CD4-positive, alpha-beta memory T cell (primary cell): ENCODE measurements at regions not wholly inside any gene's neighbourhood (a gene's known extent, or its start where the extent isn't known, plus 50 kb on each side); places are given as distances from the start of the nearest gene placed in this dataset.

Experiments used
- CTCF ChIA-PET: fragments of 350-600 bp; sonication (Branson Sonifier 250); formaldehyde crosslinking; loops from one replicate; lab custom pipeline; 2021; ENCODE audit warnings: inconsistent platforms; ENCODE audit not compliant: partially characterized antibody; lab: Charles Lee
- POLR2A ChIA-PET: fragments of 350-600 bp; sonication (Branson Sonifier 250); formaldehyde crosslinking; loops from one replicate; lab custom pipeline; 2021; ENCODE audit not compliant: partially characterized antibody; lab: Charles Lee
- DNase-seq, 5 donors: peaks; one replicate each; pipeline versions ENCODE4 v3.0.0 to v3.0.0-alpha.2; 2020 to 2022; ENCODE audit warnings: mixed read lengths in 1 of 5
- H3K27ac ChIP-seq: one replicate; pipeline ENCODE4 v1.7.0; 2013; ENCODE audit warnings: low read depth, low read length
- H3K27me3 ChIP-seq: 2 replicates; pipeline ENCODE4 v1.7.0; 2013; ENCODE audit warnings: mild to moderate bottlenecking, low read length, moderate library complexity; ENCODE audit not compliant: insufficient read depth
- H3K36me3 ChIP-seq: 2 replicates; pipeline ENCODE4 v1.7.0; 2013; ENCODE audit warnings: mild to moderate bottlenecking, low read length, moderate library complexity; ENCODE audit not compliant: insufficient read depth
- H3K4me1 ChIP-seq: 2 replicates; pipeline ENCODE4 v1.7.0; 2013; ENCODE audit warnings: mild to moderate bottlenecking, low read length, moderate library complexity; ENCODE audit not compliant: insufficient read depth
- H3K4me3 ChIP-seq, 2 donors: one replicate each; pipeline ENCODE4 v1.7.0; 2013; ENCODE audit warnings: low read length in 2 of 2, mild to moderate bottlenecking in 1 of 2
- H3K9me3 ChIP-seq, 2 donors: one replicate each; pipeline ENCODE4 v1.7.0; 2013; ENCODE audit warnings: low read length in 2 of 2, control low read depth in 1 of 2; ENCODE audit not compliant: control insufficient read depth in 1 of 2
- H3K27ac Mint-ChIP-seq, 7 donors: one replicate each; pipeline ENCODE4 v1.8.0; 2020 to 2021; ENCODE audit warnings: mixed read lengths in 7 of 7, mild to moderate bottlenecking in 6 of 7, inconsistent platforms in 3 of 7, moderate library complexity in 3 of 7
- H3K27me3 Mint-ChIP-seq, 2 donors: one replicate each; pipeline ENCODE4 v1.8.0; 2020 to 2021; ENCODE audit warnings: mixed read lengths in 2 of 2
- H3K36me3 Mint-ChIP-seq, 2 donors: one replicate each; pipeline ENCODE4 v1.8.0; 2020 to 2021; ENCODE audit warnings: mixed read lengths in 2 of 2, inconsistent platforms in 1 of 2, mild to moderate bottlenecking in 1 of 2
- H3K4me1 Mint-ChIP-seq, 4 donors: one replicate each; pipeline ENCODE4 v1.8.0; 2020 to 2021; ENCODE audit warnings: mixed read lengths in 4 of 4, mild to moderate bottlenecking in 1 of 4
- H3K4me3 Mint-ChIP-seq, 8 donors: one replicate each; pipeline ENCODE4 v1.8.0; 2020 to 2021; ENCODE audit warnings: mixed read lengths in 8 of 8, mild to moderate bottlenecking in 7 of 8, moderate library complexity in 6 of 8, inconsistent platforms in 3 of 8
- H3K9me3 Mint-ChIP-seq, 8 donors: one replicate each; pipeline ENCODE4 v1.8.0; 2020 to 2021; ENCODE audit warnings: mixed read lengths in 8 of 8, mild to moderate bottlenecking in 5 of 8, inconsistent platforms in 3 of 8, moderate library complexity in 1 of 8
- intact Hi-C: fragments of 100-400 bp; cut with micrococcal nuclease; formaldehyde crosslinking; loops from one replicate; pipeline ENCODE4 v1.15.1; 2023

DNA sequence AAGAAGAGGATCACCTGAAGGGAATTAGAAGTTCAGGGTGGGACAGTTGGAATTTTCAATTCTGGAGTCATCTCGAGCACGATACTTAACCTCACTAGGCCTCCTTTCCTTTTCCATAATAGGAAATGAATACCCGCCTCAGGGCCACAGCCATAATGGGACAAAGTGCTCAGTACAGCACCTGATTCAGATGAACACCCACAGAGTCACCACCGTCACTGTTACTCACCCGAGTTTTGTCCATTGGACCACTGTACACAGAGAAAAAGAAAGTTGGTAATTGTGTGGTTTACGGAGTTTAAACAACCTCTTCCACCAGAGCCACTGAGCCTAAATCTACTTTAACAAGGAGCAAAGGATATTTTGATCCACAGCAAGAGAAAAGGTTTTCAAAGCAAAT, 122.0 kb upstream of the NDUFV2 start:
- DNase-seq = no peak
- POLR2A ChIA-PET = no interaction called here
- Mint-ChIP-seq H3K4me1 (no peaks in the 10 kb centered on the region), H3K9me3 (no peaks in the 10 kb centered on the region), H3K4me3 (no peak overlapping the region), H3K36me3 (no peaks in the 10 kb centered on the region), H3K27ac (no peak overlapping the region), H3K27me3 (peaks cover 0 to under 1% of the 10 kb centered on the region in 2 donors)
- no peak overlapping the region for H3K4me3 ChIP-seq
- no peaks in the 10 kb centered on the region for H3K27me3 ChIP-seq
- CTCF ChIA-PET = interaction anchor here (2.0 kb wide), 1 partner anchor 285 kb away, joined by 5 read pairs; no protein-coding TSS in a partner anchor
- H3K9me3 ChIP-seq = no peaks in the 10 kb centered on the region
- no peaks in the 10 kb centered on the region for H3K36me3 ChIP-seq
- H3K27ac ChIP-seq = no peak overlapping the region
- intact Hi-C loops = no loop called here
- H3K4me1 ChIP-seq = no peaks in the 10 kb centered on the region

DNA sequence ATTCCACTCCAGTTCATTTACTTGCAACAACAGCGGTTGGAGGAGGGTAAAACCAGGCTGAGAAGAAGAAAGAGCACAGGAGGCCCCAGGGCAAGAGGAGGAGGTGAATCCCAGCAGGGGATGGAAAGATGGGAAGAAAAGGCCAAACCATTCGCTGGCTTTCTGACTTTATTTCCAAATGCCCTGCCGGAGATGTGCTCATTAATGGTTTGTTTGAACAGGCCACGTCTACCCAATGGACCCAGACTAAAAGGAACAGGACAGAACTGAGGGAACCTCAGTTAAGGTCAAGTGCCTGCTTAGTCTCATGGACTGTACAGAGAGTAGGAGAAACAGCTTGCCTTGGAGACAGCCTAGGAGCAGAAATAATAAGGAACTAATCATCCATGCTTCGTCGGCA, 121.6 kb upstream of the NDUFV2 start:
- CTCF ChIA-PET = no interaction called here

DNA sequence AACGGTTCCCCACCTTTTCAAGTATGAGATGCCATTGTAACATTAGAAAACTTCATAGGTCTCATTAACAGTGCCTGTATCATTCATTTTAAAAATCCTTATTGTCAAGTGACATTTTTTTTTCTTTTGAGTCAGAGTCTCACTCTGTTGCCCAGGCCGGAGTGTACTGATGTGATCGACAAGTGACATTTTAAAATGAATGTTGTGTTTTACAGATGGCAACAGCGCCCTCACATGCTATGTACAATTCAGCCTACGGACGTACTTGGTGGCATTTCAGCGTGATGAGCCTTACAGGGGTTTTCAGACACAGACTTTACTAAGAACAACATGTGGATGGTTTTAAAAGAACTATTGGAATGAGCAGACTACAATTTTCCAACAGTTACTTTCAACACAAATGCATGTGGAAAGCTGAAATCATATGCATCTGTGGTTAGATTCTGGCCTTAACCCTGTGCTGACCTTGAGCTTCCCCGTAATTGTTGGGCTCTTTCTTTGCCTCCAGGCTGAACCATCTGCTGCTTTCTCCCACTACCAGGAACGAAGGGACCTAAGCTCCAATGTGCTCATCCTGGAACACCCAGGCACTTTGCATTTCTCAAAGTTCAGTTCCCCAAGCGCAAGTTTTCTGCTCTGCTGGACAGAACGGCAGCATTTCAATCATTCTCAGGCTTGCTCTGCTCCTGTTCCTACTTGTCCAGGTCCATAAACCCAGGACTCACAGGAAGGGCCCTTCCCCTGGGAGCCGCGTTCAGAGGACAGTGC, 119.9 kb upstream of the NDUFV2 start:
- Mint-ChIP-seq H3K9me3 (no peaks in the 10 kb centered on the region), H3K27me3 (peaks cover 0 to 7% of the 10 kb centered on the region in 2 donors), H3K36me3 (no peaks in the 10 kb centered on the region), H3K4me1 (no peaks in the 10 kb centered on the region), H3K27ac (no peak overlapping the region), H3K4me3 (no peak overlapping the region)
- POLR2A ChIA-PET = no interaction called here
- no peak overlapping the region for H3K27ac ChIP-seq
- no peaks in the 10 kb centered on the region for H3K36me3 ChIP-seq
- no peaks in the 10 kb centered on the region for H3K9me3 ChIP-seq
- H3K4me1 ChIP-seq = no peaks in the 10 kb centered on the region
- CTCF ChIA-PET = interaction anchor here (1.3 to 1.9 kb wide), 4 partner anchors 11 to 287 kb away, joined by 3 to 13 read pairs (median 6); no protein-coding TSS in a partner anchor
- H3K27me3 ChIP-seq = no peaks in the 10 kb centered on the region
- DNase-seq = peak in 1 of 5 donors; percentile 4
- intact Hi-C loops = no loop called here
- H3K4me3 ChIP-seq = no peak overlapping the region

More for the DNA sequence above, 121.6 kb upstream of the NDUFV2 start:
- POLR2A ChIA-PET = no interaction called here
- no peaks in the 10 kb centered on the region for H3K36me3 ChIP-seq
- Mint-ChIP-seq H3K27me3 (peaks cover 0 to 2% of the 10 kb centered on the region in 2 donors), H3K4me1 (no peaks in the 10 kb centered on the region), H3K36me3 (no peaks in the 10 kb centered on the region), H3K27ac (peak overlapping the region in 1 of 7 donors; percentile 25), H3K9me3 (no peaks in the 10 kb centered on the region), H3K4me3 (no peak overlapping the region)
- no peaks in the 10 kb centered on the region for H3K27me3 ChIP-seq
- intact Hi-C loops = no loop called here
- no peak for DNase-seq
- H3K27ac ChIP-seq = no peak overlapping the region
- no peaks in the 10 kb centered on the region for H3K4me1 ChIP-seq
- no peak overlapping the region for H3K4me3 ChIP-seq
- H3K9me3 ChIP-seq = no peaks in the 10 kb centered on the region

DNA sequence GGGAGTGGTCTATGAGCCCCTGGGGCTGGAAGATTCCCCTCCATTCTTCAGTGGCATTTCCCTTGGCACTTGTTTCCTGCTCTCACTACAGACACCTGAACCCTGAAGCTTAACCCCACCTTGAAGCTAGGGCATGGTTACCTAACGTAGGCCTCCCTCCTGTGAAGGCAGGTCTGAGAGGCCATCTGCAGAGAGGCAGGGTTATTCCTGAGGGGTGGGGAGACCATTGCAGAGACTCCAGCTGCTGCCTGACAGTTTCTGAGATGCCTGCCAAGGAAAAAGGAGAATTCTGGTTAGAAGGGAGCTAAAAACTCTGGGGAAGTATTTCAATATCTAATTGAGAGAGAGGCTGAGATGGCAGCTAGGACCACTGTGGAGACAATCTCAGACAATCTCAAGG, 119.3 kb upstream of the NDUFV2 start:
- Histone ChIP-seq H3K36me3 (no peaks in the 10 kb centered on the region), H3K4me1 (no peaks in the 10 kb centered on the region), H3K27me3 (no peaks in the 10 kb centered on the region), H3K27ac (no peak overlapping the region), H3K4me3 (no peak overlapping the region), H3K9me3 (no peaks in the 10 kb centered on the region)
- intact Hi-C loops = no loop called here
- CTCF ChIA-PET = interaction anchor here (0.8 to 1.9 kb wide), 3 partner anchors 10 to 287 kb away, joined by 3 to 13 read pairs (median 6); no protein-coding TSS in a partner anchor
- Mint-ChIP-seq H3K27me3 (peaks cover 0 to 9% of the 10 kb centered on the region in 2 donors), H3K9me3 (no peaks in the 10 kb centered on the region), H3K4me1 (no peaks in the 10 kb centered on the region), H3K27ac (no peak overlapping the region), H3K36me3 (no peaks in the 10 kb centered on the region), H3K4me3 (no peak overlapping the region)
- POLR2A ChIA-PET = no interaction called here
- no peak for DNase-seq

DNA sequence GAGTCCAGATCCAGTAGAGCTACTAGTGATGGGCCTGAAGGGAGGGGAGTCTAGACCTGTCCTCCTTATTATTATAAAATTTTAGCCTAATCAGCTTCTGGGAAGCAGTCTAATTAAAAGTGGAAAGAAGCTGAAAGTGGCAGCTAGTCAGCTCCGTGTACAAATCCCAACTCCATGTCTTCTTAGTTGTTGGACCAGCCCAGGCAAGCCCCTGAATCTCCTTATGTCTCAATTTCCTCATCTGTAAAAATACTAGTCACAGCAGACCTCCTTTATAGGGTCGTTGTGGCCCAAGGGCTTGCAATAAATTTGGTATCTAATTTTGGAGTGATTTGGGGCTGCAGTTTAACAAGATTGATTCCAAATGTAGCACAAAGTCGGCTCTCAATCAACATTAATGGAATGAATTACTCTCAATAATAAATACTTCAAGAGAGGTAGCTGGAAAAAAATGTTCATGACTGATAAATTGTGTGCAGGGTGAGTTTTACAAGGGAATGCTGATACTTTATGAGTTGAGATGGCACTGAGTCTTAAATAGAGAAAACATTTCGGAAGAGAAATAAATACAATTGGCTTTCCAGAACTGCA, 118.3 kb upstream of the NDUFV2 start:
- ChIA-PET CTCF (interaction anchor here (0.8 to 1.9 kb wide), 3 partner anchors 9 to 288 kb away, joined by 3 to 13 read pairs (median 6); no protein-coding TSS in a partner anchor), POLR2A (no interaction called here)
- H3K27ac Mint-ChIP-seq = no peak overlapping the region
- H3K4me1 Mint-ChIP-seq = no peaks in the 10 kb centered on the region
- Histone ChIP-seq H3K27me3 (no peaks in the 10 kb centered on the region), H3K27ac (no peak overlapping the region), H3K36me3 (no peaks in the 10 kb centered on the region), H3K4me1 (no peaks in the 10 kb centered on the region), H3K4me3 (no peak overlapping the region), H3K9me3 (no peaks in the 10 kb centered on the region)
- no peaks in the 10 kb centered on the region for H3K36me3 Mint-ChIP-seq
- no peaks in the 10 kb centered on the region for H3K9me3 Mint-ChIP-seq
- no peak for DNase-seq
- intact Hi-C loops = no loop called here
- peaks cover 3 to 14% of the 10 kb centered on the region in 2 donors for H3K27me3 Mint-ChIP-seq
- no peak overlapping the region for H3K4me3 Mint-ChIP-seq

DNA sequence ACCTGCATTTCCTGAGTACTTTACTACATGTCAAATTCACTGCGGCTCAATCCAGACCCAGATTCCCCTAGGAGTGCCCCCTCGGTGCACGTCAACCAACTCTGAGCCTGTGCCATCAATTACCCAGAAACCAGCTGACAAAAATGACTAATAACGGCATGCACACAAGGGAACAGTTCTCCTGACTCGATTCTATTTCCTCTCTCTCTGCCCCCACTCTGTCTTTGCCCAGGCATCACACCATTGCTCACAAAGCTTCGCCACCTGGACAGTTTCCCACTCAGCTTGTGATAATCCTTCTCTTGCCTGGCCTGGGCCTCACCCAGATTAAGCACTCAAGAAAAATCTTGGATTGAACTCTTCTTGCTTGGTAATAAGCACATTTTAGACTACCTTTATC, 115.3 kb upstream of the NDUFV2 start:
- Mint-ChIP-seq H3K9me3 (no peaks in the 10 kb centered on the region), H3K4me3 (no peak overlapping the region), H3K4me1 (no peaks in the 10 kb centered on the region), H3K27me3 (peaks cover 8 to 16% of the 10 kb centered on the region in 2 donors), H3K27ac (no peak overlapping the region), H3K36me3 (no peaks in the 10 kb centered on the region)
- Histone ChIP-seq H3K36me3 (no peaks in the 10 kb centered on the region), H3K9me3 (no peaks in the 10 kb centered on the region), H3K4me1 (no peaks in the 10 kb centered on the region), H3K27me3 (no peaks in the 10 kb centered on the region), H3K4me3 (no peak overlapping the region), H3K27ac (no peak overlapping the region)
- intact Hi-C loops = no loop called here
- no peak for DNase-seq
- CTCF ChIA-PET = interaction anchor here (0.7 to 4.4 kb wide), 17 partner anchors 8 to 509 kb away, joined by 3 to 88 read pairs (median 4); no protein-coding TSS in a partner anchor
- POLR2A ChIA-PET = no interaction called here

DNA sequence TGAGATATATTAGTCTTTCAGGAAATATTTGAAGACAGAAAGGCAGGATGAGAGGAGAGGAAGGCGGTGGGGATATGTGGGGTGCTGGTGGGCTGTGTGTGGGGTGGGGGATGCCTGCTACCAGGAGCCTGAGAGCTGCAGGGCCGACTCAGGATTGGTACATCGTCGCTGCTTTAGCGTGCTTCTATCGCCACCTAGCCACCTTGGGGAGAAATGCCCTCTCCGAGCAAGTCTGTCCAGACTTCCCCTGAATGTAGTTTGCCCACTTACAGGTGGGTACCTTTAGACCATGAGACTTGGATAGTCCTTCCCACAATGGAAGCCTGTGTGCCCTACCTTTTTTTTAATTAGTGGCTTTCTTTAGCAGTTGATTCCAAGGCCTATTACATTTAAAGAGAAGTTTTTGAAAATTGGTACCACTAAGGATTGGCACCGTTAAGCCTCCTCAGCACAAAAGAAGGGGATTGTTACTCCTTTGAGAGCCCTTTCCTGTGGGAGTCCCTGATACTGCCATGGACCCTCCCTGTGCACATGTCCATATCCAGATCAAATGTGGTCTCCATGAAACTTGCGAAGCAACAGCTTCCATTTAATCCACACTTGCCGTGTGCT, 114.1 kb upstream of the NDUFV2 start:
- Histone ChIP-seq H3K27ac (no peak overlapping the region), H3K4me1 (no peaks in the 10 kb centered on the region), H3K9me3 (no peaks in the 10 kb centered on the region), H3K27me3 (no peaks in the 10 kb centered on the region), H3K36me3 (no peaks in the 10 kb centered on the region), H3K4me3 (no peak overlapping the region)
- Mint-ChIP-seq H3K9me3 (no peaks in the 10 kb centered on the region), H3K36me3 (no peaks in the 10 kb centered on the region), H3K4me1 (no peaks in the 10 kb centered on the region), H3K4me3 (no peak overlapping the region), H3K27ac (no peak overlapping the region), H3K27me3 (peaks cover 9 to 18% of the 10 kb centered on the region in 2 donors)
- POLR2A ChIA-PET = no interaction called here
- CTCF ChIA-PET = interaction anchor here (0.6 to 4.4 kb wide), 26 partner anchors 8 to 861 kb away, joined by 3 to 88 read pairs (median 4); no protein-coding TSS in a partner anchor
- intact Hi-C loops = loop anchor here (1.0 kb wide), 2 partner anchors 292 to 334 kb away; no protein-coding TSS in a partner anchor
- peak in 4 of 5 donors; percentile 42 to 49 (median 46) for DNase-seq
